HepG2 (cell line): ENCODE measurements at regions not wholly inside any gene's neighbourhood (a gene's known extent, or its start where the extent isn't known, plus 50 kb on each side); places are given as distances from the start of the nearest gene placed in this dataset.

Experiments used
- ATAC-seq: fragments of 200-7000 bp; cut with Tn5 transposase; 3 replicates; pipeline ENCODE4 v1.9.1; 2020; ENCODE audit warnings: mild to moderate bottlenecking, moderate library complexity
- BruUV-seq: library from RNA; stranded (reverse); fragments of 400-500 nt; replicated peaks from 2 replicates; lab custom pipeline; 2021; lab: Mats Ljungman, UMichigan
- CTCF ChIA-PET: fragments of 300-600 bp; formaldehyde crosslinking; extraction: SDS; loops from one replicate; lab custom pipeline; 2021; ENCODE audit warnings: low total read pairs, inconsistent platforms, low intra/inter-chr PET ratio; lab: Yijun Ruan, JAX
- POLR2A ChIA-PET: fragments of 350-600 bp; sonication (Branson Sonifier 250); formaldehyde crosslinking; loops from one replicate; lab custom pipeline; 2020; ENCODE audit warnings: antibody characterized with exemption, inconsistent platforms; lab: Yijun Ruan, JAX
- DNase-seq: peaks from one replicate; pipeline ENCODE4 v3.0.0-alpha.2; 2015; ENCODE audit warnings: low spot score
- FAIRE-seq: peaks from 3 replicates; lab custom pipeline; 2011; peaks lifted over from hg19 to GRCh38; lab: Jason Lieb, UNC
- H2AFZ ChIP-seq: one replicate; pipeline ENCODE4 v1.6.1; 2011; ENCODE audit warnings: low read length, inconsistent platforms
- H3K27ac ChIP-seq: fragments of 300-600 bp; 3 replicates; pipeline ENCODE4 v1.8.0; 2011; ENCODE audit warnings: mixed run types, mild to moderate bottlenecking, mixed read lengths, low read length, inconsistent platforms; ENCODE audit not compliant: insufficient read depth; ENCODE audit errors: extremely low read length
- H3K27me3 ChIP-seq, 2 experiments: fragments of 200-600 bp in 1 of 2; 2 replicates in 1 of 2; 3 replicates in 1 of 2; pipeline versions ENCODE4 v1.6.0 to v1.8.0; 2011; ENCODE audit warnings: low read length in 2 of 2, mild to moderate bottlenecking in 2 of 2, moderate library complexity in 2 of 2, inconsistent platforms in 1 of 2; ENCODE audit not compliant: insufficient read depth in 2 of 2, control insufficient read depth in 1 of 2
- H3K36me3 ChIP-seq, 2 experiments: fragments of 200-600 bp in 1 of 2; replicated peaks in 1 of 2; 2 replicates in 1 of 2; 3 replicates in 1 of 2; pipeline versions ENCODE4 v1.5.1 to v1.8.0; 2011; ENCODE audit warnings: low read length in 2 of 2, inconsistent platforms in 1 of 2; ENCODE audit not compliant: insufficient read depth in 2 of 2, control insufficient read depth in 1 of 2
- H3K4me1 ChIP-seq: 2 replicates; pipeline ENCODE4 v1.5.1; 2012; ENCODE audit warnings: low read length, inconsistent platforms; ENCODE audit not compliant: insufficient read depth
- H3K4me2 ChIP-seq: 2 replicates; pipeline ENCODE4 v1.6.0; 2011; ENCODE audit warnings: low read depth, low read length, inconsistent platforms
- H3K4me3 ChIP-seq, 3 experiments: fragments of 200-600 bp in 1 of 3; sonication (generic), shearing (Covaris generic) in 1 of 3; replicated peaks in 1 of 3; 2 replicates each; pipeline ENCODE4 v1.5.1; 2011 to 2016; ENCODE audit warnings: low read length in 3 of 3, inconsistent platforms in 2 of 3, low read depth in 2 of 3, mild to moderate bottlenecking in 2 of 3, control low read depth in 1 of 3, mixed read lengths in 1 of 3; ENCODE audit not compliant: insufficient read depth in 1 of 3
- H3K79me2 ChIP-seq: one replicate; pipeline ENCODE4 v1.6.1; 2011; ENCODE audit warnings: low read length, inconsistent platforms; ENCODE audit not compliant: insufficient read depth
- H3K9ac ChIP-seq: 2 replicates; pipeline ENCODE4 v1.6.0; 2011; ENCODE audit warnings: mild to moderate bottlenecking, low read depth, low read length, inconsistent platforms; ENCODE audit not compliant: insufficient read depth
- H3K9me3 ChIP-seq: 2 replicates; pipeline ENCODE4 v1.5.1; 2012; ENCODE audit warnings: mild to moderate bottlenecking, low read length
- H4K20me1 ChIP-seq: 2 replicates; pipeline ENCODE4 v1.6.0; 2011; ENCODE audit warnings: inconsistent platforms, mild to moderate bottlenecking, low read length, moderate library complexity; ENCODE audit not compliant: insufficient read depth
- DMAP1 ChIP-seq: IDR thresholded peaks from 2 replicates; pipeline ENCODE4 v1.6.1; 2016
- HMG20A ChIP-seq: IDR thresholded peaks from 2 replicates; pipeline ENCODE4 v1.6.1; 2016; ENCODE audit warnings: borderline replicate concordance
- KAT8 ChIP-seq: IDR thresholded peaks from 2 replicates; pipeline ENCODE4 v1.6.1; 2016; ENCODE audit warnings: missing genetic modification reagents, missing compliant biosample characterization
- MIER2 ChIP-seq: IDR thresholded peaks from 2 replicates; pipeline ENCODE4 v1.6.1; 2016; ENCODE audit warnings: missing biosample characterization, missing genetic modification reagents
- SAFB2 ChIP-seq: sonication (generic); formaldehyde crosslinking; IDR thresholded peaks from 2 replicates; pipeline ENCODE4 v1.5.1; 2020; ENCODE audit warnings: missing genetic modification reagents, low read depth, mild to moderate bottlenecking, borderline replicate concordance
- SMAD1 ChIP-seq: sonication (generic); formaldehyde crosslinking; IDR thresholded peaks from 2 replicates; pipeline ENCODE4 v1.4.0; 2020; ENCODE audit warnings: missing genetic modification reagents, low read depth, mild to moderate bottlenecking, borderline replicate concordance
- THRA ChIP-seq: sonication (generic); formaldehyde crosslinking; IDR thresholded peaks from 2 replicates; pipeline ENCODE4 v1.4.0; 2020; ENCODE audit warnings: missing genetic modification reagents, borderline replicate concordance
- ZSCAN30 ChIP-seq: sonication (generic); formaldehyde crosslinking; IDR thresholded peaks from 2 replicates; pipeline ENCODE4 v1.5.0; 2020; ENCODE audit warnings: mild to moderate bottlenecking, missing genetic modification reagents
- WGBS: methylation state at CpG from one replicate; pipeline ENCODE4 v1.1.6; 2017; ENCODE audit warnings: low lambda C conversion rate; 5-methylcytosine and 5-hydroxymethylcytosine counted together
- in situ Hi-C: cut with HindIII; loops from 2 replicates; pipeline ENCODE4 v1.10.0; 2017; ENCODE audit warnings: low pct_unique_long_range_greater_than_20kb; ENCODE audit not compliant: extremely low pct_ligation_motif_present
- intact Hi-C: fragments of 100-400 bp; cut with micrococcal nuclease; formaldehyde crosslinking; loops from one replicate; pipeline ENCODE4 v1.10.0; 2022; ENCODE audit not compliant: unreplicated experiment

- no peaks in the 10 kb centered on the region for H4K20me1 ChIP-seq
- no peak overlapping the region for H3K4me3 ChIP-seq
- ChIA-PET CTCF (no interaction called here), POLR2A (no interaction called here)
- H2AFZ ChIP-seq: no peak overlapping the region
- no peaks in the 10 kb centered on the region for H3K9me3 ChIP-seq
- H3K9ac ChIP-seq: no peak overlapping the region
- no peaks in the 10 kb centered on the region for H3K4me1 ChIP-seq
- H3K27ac ChIP-seq: no peak overlapping the region
- in situ Hi-C loops: no loop called here
- 51% methylated on average over 5 of the region's 5 CpGs for WGBS
- DNase-seq (no peak), FAIRE-seq (no peak), ATAC-seq (no peak)
- TF ChIP-seq THRA (CRISPR knock-in tag) (no peak), DMAP1 (CRISPR knock-in tag) (no peak), MIER2 (CRISPR knock-in tag) (no peak), ZSCAN30 (CRISPR knock-in tag) (no peak), SAFB2 (CRISPR knock-in tag) (no peak), KAT8 (CRISPR knock-in tag) (no peak)
- H3K27me3 ChIP-seq: no peaks in the 10 kb centered on the region
- H3K4me2 ChIP-seq: no peak overlapping the region
- no peaks in the 10 kb centered on the region for H3K36me3 ChIP-seq
- no TSS peak for BruUV-seq
- H3K79me2 ChIP-seq: no peaks in the 10 kb centered on the region
- intact Hi-C loops: no loop called here
Measured at GRCh38 chr18:41665210-41665609, 289.8 kb upstream of the PIK3C3 start.

- no peak overlapping the region for H3K4me2 ChIP-seq
- no peak for DNase-seq
- no peak for FAIRE-seq
- intact Hi-C loops (no loop called here), in situ Hi-C loops (no loop called here)
- ATAC-seq: no peak
- H3K4me1 ChIP-seq: no peaks in the 10 kb centered on the region
- no peak overlapping the region for H3K9ac ChIP-seq
- no TSS peak for BruUV-seq
- no peaks in the 10 kb centered on the region for H3K79me2 ChIP-seq
- no peaks in the 10 kb centered on the region for H3K36me3 ChIP-seq
- H3K27me3 ChIP-seq: no peaks in the 10 kb centered on the region
- no peak overlapping the region for H2AFZ ChIP-seq
- TF ChIP-seq SMAD1: no peak
- no peak for TF ChIP-seq HMG20A (CRISPR knock-in tag)
- TF ChIP-seq, all 625 proteins: peak for 0
- no peak overlapping the region for H3K4me3 ChIP-seq
- no peaks in the 10 kb centered on the region for H3K9me3 ChIP-seq
- no peak overlapping the region for H3K27ac ChIP-seq
- H4K20me1 ChIP-seq: no peaks in the 10 kb centered on the region
- POLR2A ChIA-PET: no interaction called here
- CTCF ChIA-PET: no interaction called here
Measured at GRCh38 chr18:41660654-41661053, 294.4 kb upstream of the PIK3C3 start.
